Panc1 (cell line): ENCODE measurements at regions not wholly inside any gene's neighbourhood (a gene's known extent, or its start where the extent isn't known, plus 50 kb on each side); places are given as distances from the start of the nearest gene placed in this dataset.

Source experiments
- ATAC-seq: fragments of 200-7000 bp; cut with Tn5 transposase; 2 replicates; pipeline ENCODE4 v1.9.1; 2020; ENCODE audit warnings: mild to moderate bottlenecking, moderate library complexity
- BruUV-seq: library from RNA; stranded (reverse); fragments of 400-500 nt; replicated peaks from 2 replicates; lab custom pipeline; 2021; lab: Mats Ljungman, UMichigan
- CTCF ChIA-PET: fragments of 300-600 bp; sonication (Branson Sonifier 250); formaldehyde crosslinking; loops from one replicate; lab custom pipeline; 2022; ENCODE audit warnings: antibody characterized with exemption; lab: Charles Lee
- POLR2A ChIA-PET: fragments of 300-600 bp; sonication (Branson Sonifier 250); formaldehyde crosslinking; loops from one replicate; lab custom pipeline; 2022; ENCODE audit warnings: antibody characterized with exemption; lab: Charles Lee
- DNase-seq: peaks from one replicate; pipeline ENCODE4 v3.0.0-alpha.2; 2010; ENCODE audit warnings: low read depth, low spot score
- H3K27ac ChIP-seq: 2 replicates; pipeline ENCODE4 v1.5.1; 2011; ENCODE audit warnings: mild to moderate bottlenecking, low read length, inconsistent platforms
- H3K27me3 ChIP-seq: fragments of 200-500 bp; sonication (Bioruptor generic); 2 replicates; pipeline ENCODE4 v1.6.0; 2014; ENCODE audit warnings: low read length, inconsistent platforms; ENCODE audit not compliant: control insufficient read depth, insufficient read depth
- H3K36me3 ChIP-seq: fragments of 200-500 bp; sonication (Bioruptor generic); 2 replicates; pipeline ENCODE4 v1.5.1; 2014; ENCODE audit warnings: inconsistent platforms, mild to moderate bottlenecking, low read length, moderate library complexity; ENCODE audit not compliant: control insufficient read depth, insufficient read depth
- H3K4me1 ChIP-seq: 2 replicates; pipeline ENCODE4 v1.5.1; 2011; ENCODE audit warnings: inconsistent platforms, mild to moderate bottlenecking, low read length, moderate library complexity; ENCODE audit not compliant: control insufficient read depth, insufficient read depth
- H3K4me3 ChIP-seq, 2 experiments: 2 replicates each; pipeline ENCODE4 v1.5.1; 2011 to 2012; ENCODE audit warnings: low read depth in 2 of 2, low read length in 2 of 2, mild to moderate bottlenecking in 2 of 2, inconsistent platforms in 1 of 2, moderate library complexity in 1 of 2
- H3K9me3 ChIP-seq: fragments of 200-500 bp; sonication (Bioruptor generic); 2 replicates; pipeline ENCODE4 v1.5.1; 2014; ENCODE audit warnings: low read depth, mild to moderate bottlenecking, inconsistent platforms, low read length, moderate library complexity; ENCODE audit not compliant: control insufficient read depth, insufficient read depth
- POLR2AphosphoS5 ChIP-seq: IDR thresholded peaks from 2 replicates; pipeline ENCODE4 v1.6.1; 2012; ENCODE audit warnings: mild to moderate bottlenecking, low read depth, low read length, moderate library complexity
- SIN3A ChIP-seq: IDR thresholded peaks from 2 replicates; pipeline ENCODE4 v1.6.1; 2012; ENCODE audit warnings: low read depth, mild to moderate bottlenecking, low read length, moderate library complexity, borderline replicate concordance; ENCODE audit not compliant: insufficient read depth
- TCF7L2 ChIP-seq: IDR thresholded peaks from 2 replicates; pipeline ENCODE4 v1.6.1; 2011; ENCODE audit warnings: mild to moderate bottlenecking, low read depth, low read length, inconsistent platforms
- in situ Hi-C: cut with HindIII; loops from 2 replicates; pipeline ENCODE4 v1.10.0; 2016; ENCODE audit warnings: low sequenced_read_pairs, low pct_unique_long_range_greater_than_20kb
- intact Hi-C: fragments of 100-400 bp; cut with micrococcal nuclease; formaldehyde crosslinking; loops from one replicate; pipeline ENCODE4 v1.10.0; 2022; ENCODE audit not compliant: unreplicated experiment
- TF ChIP-seq, protein P1 (sequence below), 2 experiments: IDR thresholded peaks; 2 replicates each; pipeline ENCODE4 v1.6.1; 2011 to 2012; ENCODE audit warnings: low read depth in 2 of 2, control low read depth in 1 of 2, low read length in 1 of 2, mild to moderate bottlenecking in 1 of 2, moderate library complexity in 1 of 2; ENCODE audit not compliant: insufficient read depth in 1 of 2
- TF ChIP-seq, protein P2 (sequence below): fragments of 450-650 bp; IDR thresholded peaks from 2 replicates; pipeline ENCODE4 v1.5.1; 2017; ENCODE audit warnings: mild to moderate bottlenecking

DNA sequence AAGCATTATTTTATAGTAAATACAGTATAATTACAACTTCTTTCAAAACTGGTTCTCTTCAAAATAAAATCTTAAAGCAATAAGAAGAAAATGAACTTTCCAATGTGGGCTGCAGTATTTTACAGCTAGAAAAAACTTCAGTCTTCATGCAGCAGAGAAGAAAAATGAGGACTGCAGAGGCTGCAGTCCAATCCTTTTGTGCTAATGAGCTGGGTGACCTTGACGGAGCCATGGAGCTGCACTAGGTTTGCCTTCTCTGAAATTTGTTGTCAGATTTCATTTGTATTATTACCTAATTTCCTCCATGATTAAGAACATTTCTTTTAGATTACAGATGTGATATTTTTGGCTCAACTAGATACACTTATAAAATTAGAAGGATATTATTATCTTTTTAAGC lies 245.2 kb upstream of the ADAMTS3 start:
- POLR2A ChIA-PET = no interaction called here
- BruUV-seq = no TSS peak
- intact Hi-C loops = no loop called here
- DNase-seq = no peak
- TF ChIP-seq, protein P1, sequence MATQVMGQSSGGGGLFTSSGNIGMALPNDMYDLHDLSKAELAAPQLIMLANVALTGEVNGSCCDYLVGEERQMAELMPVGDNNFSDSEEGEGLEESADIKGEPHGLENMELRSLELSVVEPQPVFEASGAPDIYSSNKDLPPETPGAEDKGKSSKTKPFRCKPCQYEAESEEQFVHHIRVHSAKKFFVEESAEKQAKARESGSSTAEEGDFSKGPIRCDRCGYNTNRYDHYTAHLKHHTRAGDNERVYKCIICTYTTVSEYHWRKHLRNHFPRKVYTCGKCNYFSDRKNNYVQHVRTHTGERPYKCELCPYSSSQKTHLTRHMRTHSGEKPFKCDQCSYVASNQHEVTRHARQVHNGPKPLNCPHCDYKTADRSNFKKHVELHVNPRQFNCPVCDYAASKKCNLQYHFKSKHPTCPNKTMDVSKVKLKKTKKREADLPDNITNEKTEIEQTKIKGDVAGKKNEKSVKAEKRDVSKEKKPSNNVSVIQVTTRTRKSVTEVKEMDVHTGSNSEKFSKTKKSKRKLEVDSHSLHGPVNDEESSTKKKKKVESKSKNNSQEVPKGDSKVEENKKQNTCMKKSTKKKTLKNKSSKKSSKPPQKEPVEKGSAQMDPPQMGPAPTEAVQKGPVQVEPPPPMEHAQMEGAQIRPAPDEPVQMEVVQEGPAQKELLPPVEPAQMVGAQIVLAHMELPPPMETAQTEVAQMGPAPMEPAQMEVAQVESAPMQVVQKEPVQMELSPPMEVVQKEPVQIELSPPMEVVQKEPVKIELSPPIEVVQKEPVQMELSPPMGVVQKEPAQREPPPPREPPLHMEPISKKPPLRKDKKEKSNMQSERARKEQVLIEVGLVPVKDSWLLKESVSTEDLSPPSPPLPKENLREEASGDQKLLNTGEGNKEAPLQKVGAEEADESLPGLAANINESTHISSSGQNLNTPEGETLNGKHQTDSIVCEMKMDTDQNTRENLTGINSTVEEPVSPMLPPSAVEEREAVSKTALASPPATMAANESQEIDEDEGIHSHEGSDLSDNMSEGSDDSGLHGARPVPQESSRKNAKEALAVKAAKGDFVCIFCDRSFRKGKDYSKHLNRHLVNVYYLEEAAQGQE (IDR thresholded peaks at IDR 0.05; ENCODE audit: insufficient read depth in 1 of 2, low read depth in 2 of 2, low read length in 1 of 2) = no peak
- TF ChIP-seq SIN3A (no peak), POLR2AphosphoS5 (no peak), TCF7L2 (no peak)
- TF ChIP-seq, protein P2, sequence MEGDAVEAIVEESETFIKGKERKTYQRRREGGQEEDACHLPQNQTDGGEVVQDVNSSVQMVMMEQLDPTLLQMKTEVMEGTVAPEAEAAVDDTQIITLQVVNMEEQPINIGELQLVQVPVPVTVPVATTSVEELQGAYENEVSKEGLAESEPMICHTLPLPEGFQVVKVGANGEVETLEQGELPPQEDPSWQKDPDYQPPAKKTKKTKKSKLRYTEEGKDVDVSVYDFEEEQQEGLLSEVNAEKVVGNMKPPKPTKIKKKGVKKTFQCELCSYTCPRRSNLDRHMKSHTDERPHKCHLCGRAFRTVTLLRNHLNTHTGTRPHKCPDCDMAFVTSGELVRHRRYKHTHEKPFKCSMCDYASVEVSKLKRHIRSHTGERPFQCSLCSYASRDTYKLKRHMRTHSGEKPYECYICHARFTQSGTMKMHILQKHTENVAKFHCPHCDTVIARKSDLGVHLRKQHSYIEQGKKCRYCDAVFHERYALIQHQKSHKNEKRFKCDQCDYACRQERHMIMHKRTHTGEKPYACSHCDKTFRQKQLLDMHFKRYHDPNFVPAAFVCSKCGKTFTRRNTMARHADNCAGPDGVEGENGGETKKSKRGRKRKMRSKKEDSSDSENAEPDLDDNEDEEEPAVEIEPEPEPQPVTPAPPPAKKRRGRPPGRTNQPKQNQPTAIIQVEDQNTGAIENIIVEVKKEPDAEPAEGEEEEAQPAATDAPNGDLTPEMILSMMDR = no peak
- no peaks in the 10 kb centered on the region for H3K4me1 ChIP-seq
- in situ Hi-C loops = no loop called here
- CTCF ChIA-PET = interaction anchor here (0.6 kb wide), 1 partner anchor 161 kb away, joined by 5 read pairs; no protein-coding TSS in a partner anchor
- no peak overlapping the region for H3K4me3 ChIP-seq
- no peak overlapping the region for H3K27ac ChIP-seq
- no peaks in the 10 kb centered on the region for H3K27me3 ChIP-seq
- ATAC-seq = no peak
- no peaks in the 10 kb centered on the region for H3K9me3 ChIP-seq
- H3K36me3 ChIP-seq = no peaks in the 10 kb centered on the region

DNA sequence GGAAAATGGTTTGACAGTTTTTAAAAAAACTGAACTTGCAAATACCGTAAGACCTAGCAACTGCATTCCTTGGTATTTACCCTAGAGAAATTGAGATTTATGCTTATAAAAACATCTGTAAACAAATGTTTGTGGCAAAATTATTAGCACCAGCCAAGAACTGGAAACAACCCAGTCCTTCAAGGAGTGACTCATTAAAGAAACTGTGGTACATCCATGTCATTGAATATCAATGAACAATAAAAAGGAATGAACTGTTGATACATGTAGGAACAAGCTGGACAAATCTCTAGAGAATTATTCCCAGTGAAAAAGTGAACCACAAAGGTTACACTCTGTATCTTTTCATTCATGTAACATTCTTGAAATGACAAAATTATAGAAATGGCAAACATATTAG lies 240.2 kb upstream of the ADAMTS3 start:
- POLR2A ChIA-PET = no interaction called here
- CTCF ChIA-PET = no interaction called here
- ATAC-seq (no peak), DNase-seq (no peak)
- intact Hi-C loops (no loop called here), in situ Hi-C loops (no loop called here)
- no peaks in the 10 kb centered on the region for H3K9me3 ChIP-seq
- H3K27ac ChIP-seq = no peak overlapping the region
- H3K27me3 ChIP-seq = no peaks in the 10 kb centered on the region
- H3K36me3 ChIP-seq = no peaks in the 10 kb centered on the region
- BruUV-seq = no TSS peak
- H3K4me3 ChIP-seq = no peak overlapping the region
- TF ChIP-seq TCF7L2 (no peak), POLR2AphosphoS5 (no peak), SIN3A (no peak)
- TF ChIP-seq, protein P1 (IDR thresholded peaks at IDR 0.05; ENCODE audit: insufficient read depth in 1 of 2, low read depth in 2 of 2, low read length in 1 of 2) = no peak
- TF ChIP-seq, protein P2 = no peak
- H3K4me1 ChIP-seq = no peaks in the 10 kb centered on the region
